ENCODE measurements at regions not wholly inside any gene's neighbourhood (a gene's known extent, or its start where the extent isn't known, plus 50 kb on each side); places are given as distances from the start of the nearest gene placed in this dataset.
"Not testable (repeated sequence)": the region's sequence is repeated elsewhere in the genome, so short reads cannot be mapped to it uniquely, and the experiment has no call there.

DNA sequence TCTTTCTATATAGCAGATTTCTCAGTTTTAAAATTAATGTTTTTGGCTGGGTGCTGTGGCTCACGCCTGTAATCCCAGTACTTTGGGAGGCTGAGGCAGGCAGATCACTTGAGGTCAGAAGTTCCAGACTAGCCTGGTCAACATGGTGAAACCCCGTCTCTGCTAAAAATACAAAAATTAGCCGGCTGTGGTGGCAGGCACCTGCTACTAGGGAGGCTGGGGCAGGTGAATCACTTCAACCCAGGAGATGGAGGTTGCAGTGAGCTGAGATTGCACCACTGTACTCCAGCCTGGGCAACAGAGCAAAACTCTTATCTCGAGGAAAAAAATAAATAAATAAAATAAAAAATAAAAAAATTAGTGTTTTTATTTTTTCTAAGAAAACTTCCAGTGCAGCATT lies 127.5 kb upstream of the CACNA2D1 start:
- in situ Hi-C loops (cut with MboI; ENCODE audit: low sequenced_read_pairs): not testable (repeated sequence)

DNA sequence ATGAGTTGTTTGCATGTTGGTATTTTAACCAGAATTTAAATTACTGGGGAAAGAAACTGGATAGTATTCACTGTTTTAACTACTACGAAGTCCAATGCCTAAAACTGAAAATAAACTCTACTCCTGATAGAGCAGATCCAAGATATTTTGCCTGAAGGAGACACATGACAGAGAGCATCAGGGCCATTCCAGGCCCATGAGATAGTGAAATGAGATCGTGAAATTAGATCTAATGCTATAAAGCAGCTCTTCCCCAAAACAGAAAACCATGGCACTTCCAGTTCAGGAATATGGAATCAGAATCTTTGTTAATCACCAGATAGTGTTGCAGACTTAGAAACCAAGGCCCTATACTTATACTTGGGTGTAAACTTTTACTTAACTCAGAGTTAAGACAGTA lies 124.3 kb upstream of the CACNA2D1 start:
- in situ Hi-C loops (cut with MboI; ENCODE audit: low sequenced_read_pairs): no loop called here

DNA sequence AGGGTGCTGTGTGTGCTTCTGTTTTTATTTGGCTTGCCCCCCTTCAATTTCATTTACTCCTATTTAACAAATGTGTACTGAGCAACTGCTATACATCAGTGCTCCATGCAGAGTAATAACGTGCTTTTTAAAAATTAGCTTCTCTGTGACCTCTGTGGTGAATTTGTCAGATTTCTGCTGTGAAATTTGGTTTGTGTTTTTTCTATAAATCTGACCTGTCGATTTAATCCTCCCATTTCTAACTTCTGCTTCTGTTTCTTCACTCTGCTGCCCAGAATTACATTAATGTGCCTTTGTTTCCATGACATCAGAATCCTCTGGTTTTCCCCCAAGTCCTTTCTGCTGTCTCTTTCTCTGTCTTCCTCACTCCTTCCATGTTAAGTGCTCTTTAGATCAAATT lies 123.8 kb upstream of the CACNA2D1 start:
- in situ Hi-C loops (cut with MboI; ENCODE audit: low sequenced_read_pairs): no loop called here

DNA sequence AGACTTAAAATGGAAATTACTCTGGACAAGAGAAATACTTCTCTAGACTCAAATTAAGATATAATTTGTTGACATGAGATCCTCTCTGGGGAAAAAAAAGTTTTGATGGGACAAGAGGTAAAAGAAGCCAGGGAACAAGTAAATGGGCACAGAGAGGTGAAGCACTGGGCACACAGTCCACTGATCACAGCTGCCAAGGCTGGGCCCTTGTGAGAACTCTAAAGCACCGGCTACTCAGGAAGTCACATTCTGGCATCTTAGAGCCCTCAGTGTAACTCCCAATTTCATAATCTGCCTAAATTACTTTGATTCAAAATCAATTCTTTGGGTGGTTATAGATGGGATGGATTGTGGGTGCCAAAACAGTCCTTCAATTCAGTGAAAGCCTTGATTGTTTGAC lies 123.2 kb upstream of the CACNA2D1 start:
- in situ Hi-C loops (cut with MboI; ENCODE audit: low sequenced_read_pairs): no loop called here

DNA sequence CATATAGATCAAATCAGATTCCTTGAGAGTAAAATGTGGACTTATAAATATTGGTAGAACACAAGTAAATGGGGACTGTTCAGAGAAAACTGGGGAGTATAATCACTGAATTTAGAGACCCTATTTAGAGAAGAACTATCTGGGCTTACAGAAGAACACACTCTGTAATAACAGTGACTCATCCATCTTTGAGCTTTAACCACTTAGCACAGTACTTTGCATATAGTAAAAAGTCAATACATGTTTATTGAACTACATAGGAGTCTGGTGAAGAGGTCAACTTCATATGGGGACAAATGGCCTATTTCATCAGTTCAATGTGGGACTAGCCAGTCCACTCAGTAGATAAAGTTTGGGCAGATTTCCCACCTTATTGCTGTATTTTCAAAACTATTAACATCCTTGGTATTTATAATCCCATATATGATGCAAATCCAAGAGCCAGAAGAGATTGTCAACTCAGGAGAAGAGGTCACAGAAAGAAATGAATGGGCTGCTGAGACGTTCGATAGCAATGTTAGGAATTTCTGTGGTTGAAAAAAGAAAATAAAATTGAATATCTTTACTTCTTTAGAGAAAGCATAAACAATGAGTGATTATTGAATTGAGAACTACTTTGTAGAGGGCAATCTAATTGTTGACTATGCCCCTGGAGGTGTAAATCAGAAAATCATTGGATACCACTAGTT lies 119.3 kb upstream of the CACNA2D1 start:
- in situ Hi-C loops (cut with MboI; ENCODE audit: low sequenced_read_pairs): no loop called here

DNA sequence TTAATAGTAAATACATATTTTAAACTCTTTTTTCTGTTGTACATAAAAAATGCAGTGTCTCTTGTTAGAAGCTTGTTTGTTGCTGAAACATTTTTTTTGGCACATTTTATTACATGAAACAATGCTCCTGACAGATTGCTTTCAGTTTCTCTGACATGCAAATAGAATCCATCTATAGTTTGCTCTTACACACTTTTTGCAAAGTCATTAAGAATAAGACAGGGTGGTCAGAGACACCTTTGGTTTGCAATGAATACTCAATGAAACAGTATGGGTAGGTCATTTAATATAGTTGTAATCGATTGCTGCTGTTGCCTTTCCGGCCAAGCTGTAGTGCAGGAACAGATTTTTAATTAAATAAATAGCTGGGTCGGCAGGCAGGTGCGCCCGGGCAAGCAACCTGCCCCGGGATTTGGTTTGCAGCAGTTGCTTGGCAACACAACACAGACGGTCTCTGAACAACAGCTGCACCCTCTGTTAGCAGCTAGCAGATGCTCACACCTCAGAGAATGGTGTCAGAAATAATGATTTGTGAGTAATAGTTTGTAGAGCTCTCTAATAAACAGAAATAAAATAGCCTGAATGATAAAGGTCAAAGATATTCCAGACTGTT lies 115.7 kb upstream of the CACNA2D1 start:
- in situ Hi-C loops (cut with MboI; ENCODE audit: low sequenced_read_pairs): no loop called here

DNA sequence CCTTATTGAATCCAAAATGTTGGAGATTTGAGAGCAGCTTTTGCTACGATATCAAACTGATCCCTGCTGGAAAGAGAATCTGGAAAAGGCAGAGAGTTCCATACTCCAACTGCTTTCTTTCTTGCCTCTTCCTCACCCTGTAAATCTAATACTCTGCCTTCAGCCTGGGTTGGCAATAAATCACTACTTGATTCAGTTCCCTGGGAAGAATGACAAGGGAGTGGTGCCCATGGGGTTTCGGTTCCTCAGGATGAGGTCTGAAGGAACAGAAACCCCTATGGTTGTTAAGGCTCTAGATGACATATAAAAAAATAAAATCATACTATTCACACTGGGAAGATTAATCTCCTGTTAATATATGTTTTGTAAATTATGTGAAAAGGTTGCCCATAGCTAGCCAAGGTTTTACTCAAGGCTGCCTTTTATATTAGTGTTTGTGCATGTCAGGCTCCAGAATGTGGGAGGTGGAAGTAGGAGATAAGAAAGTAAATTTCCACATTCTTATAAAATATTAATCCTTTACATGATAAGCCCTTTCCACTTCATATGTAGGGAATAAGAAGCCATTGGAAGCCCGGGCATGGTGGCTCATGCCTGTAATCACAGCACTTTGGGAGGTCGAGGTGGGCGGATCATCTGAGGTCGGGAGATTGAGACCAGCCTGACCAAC lies 106.2 kb upstream of the CACNA2D1 start:
- in situ Hi-C loops (cut with MboI; ENCODE audit: low sequenced_read_pairs): no loop called here

DNA sequence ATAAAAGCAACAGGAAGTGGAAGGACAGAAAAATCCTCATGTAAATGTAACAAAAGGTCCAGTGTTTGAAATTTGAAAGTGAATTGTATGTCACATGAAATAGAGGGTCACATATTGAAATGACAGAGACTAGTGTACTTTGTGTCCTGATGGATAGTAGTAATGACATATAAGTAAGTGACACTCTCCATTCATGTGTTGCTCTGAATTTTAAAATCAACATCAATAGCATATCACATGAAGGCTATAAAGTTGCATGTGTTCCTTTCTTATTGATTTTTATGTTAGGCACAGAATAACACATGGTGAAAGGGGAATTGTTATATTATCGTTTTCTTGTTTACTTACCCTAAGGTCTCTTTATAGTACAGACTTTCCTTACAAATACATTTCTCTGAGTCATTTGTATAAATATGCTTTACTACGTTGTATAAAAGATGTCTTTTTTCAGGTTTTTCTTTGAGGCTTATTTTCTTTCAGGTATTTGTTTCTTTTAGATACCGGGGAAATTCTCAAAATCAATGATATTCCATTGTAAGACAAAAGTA lies 104.6 kb upstream of the CACNA2D1 start:
- in situ Hi-C loops (cut with MboI; ENCODE audit: low sequenced_read_pairs): no loop called here

DNA sequence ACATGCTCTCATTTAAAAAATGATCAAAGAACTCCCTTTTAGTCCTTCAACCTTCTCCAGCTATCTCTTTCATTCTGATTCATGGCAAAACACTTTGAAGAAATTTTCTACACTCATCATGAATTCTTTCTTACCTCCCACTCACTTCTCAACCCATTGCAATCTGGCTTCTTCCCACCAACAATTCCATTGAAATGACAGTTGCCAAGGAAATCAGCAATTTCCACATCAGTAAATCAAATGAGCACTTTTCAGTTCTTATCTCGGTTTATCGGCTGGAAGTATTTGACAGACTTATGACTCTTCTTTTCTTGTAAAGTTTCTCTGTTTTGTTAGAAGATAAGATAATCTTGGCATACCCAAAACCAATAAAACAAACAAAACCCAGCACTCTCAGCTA lies 99.1 kb upstream of the CACNA2D1 start:
- in situ Hi-C loops (cut with MboI; ENCODE audit: low sequenced_read_pairs): no loop called here

DNA sequence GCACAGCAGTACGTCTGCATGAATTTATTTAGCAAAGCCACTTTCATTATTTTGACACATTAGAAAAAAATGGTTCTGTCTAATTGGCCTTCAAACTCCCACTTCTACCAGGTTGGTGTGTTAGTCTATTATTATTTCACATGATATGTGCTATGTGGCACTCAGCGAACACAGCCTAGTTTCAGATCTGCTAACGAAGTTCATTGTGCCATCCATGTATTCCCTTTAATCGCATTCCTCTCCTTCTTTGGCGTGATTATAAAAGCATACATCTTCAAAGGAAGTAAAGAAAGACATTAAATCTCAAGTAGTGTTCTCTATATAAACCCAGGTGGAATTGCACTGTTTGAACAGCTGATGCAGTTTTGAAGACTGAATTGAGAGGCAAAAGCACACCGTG lies 96.4 kb upstream of the CACNA2D1 start:
- in situ Hi-C loops (cut with MboI; ENCODE audit: low sequenced_read_pairs): no loop called here

DNA sequence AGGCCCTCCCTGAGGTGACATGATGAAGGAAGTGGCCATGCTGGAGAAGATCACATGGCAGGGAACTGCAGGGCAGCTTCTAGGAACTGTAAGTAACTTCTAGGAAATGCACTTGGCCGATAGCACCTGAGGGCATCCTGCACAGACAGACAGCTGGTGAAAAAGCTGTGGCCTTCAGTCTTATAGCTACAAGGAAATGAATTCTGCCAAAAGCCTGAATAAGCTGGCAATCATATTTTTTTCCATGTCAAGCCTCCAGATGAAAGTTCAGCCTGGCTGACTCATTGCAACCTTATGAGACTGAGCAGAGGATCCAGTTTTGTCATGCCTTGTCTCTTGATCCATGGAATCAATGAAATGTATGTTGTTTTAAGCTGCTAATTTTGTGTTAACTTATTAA lies 91.1 kb upstream of the CACNA2D1 start:
- in situ Hi-C loops (cut with MboI; ENCODE audit: low sequenced_read_pairs): no loop called here

DNA sequence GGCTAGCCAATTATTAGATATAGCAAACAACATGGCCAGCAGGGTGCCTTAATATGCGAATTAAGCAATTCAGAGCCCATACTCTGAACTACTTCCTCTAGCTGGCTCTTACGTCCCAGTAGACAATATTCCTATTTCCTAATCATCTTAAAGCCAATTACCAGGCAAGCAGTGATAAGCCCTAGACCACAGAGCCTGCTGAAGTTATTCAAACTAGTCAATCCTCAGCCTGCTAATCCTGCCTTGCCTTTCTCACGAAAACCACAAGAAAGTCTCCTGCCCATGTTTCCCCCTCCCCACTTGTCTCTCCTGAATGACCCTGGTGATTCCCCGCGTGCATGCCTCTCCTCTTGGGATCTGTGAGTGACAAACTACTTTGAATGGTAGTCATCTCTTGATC lies 86.8 kb upstream of the CACNA2D1 start:
- in situ Hi-C loops (cut with MboI; ENCODE audit: low sequenced_read_pairs): no loop called here

DNA sequence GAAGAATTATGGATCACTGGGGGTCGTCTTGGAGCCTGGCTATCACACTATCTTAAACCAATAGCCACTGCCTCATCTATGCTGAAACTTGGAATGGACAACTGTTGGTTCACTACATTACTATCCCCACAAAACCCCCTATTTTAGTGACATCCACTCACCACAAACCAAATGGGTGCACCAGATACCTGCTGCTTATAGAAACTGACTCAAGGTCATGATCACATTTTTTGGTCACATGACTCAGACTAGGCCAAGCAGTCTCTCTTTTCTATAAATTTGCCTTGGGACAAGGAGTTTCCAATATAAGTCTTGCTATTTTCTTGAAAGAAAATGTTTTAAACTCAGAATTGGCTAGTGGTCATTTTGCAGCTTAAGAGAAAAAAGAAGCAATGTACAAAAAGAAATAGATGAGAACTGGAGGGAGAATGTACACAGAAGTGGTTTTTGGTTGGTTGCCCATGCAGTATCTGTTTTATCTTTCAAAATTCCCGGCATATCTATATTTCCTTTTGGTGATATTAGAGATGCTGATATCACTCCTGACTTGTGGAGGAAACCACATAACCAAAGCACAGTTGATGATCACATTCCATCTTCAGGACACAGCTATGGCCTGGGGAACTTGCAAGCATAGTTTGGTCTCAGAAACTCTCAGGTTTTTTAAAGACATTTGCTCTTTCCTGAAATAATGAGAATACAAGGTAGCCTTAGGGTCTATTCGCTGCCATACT lies 85.2 kb upstream of the CACNA2D1 start:
- in situ Hi-C loops (cut with MboI; ENCODE audit: low sequenced_read_pairs): no loop called here

DNA sequence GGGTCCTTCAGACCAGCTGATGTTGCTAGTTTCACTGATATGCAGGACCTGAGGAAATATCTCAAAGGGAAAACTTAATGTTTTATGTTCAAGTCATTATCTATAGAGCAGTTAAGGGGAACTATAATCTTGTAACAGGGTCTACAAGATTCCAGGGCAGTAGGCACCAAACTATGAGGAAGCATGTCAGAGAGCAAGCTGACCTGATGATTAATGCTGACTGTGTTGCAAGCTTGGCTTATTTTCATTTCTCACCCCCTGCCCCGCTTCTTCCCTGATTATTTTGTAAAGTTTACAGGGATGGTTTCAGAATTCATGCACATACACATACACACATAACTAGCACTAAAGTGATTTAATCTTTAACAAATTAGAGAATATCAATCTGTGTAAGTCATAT lies 84.3 kb upstream of the CACNA2D1 start:
- in situ Hi-C loops (cut with MboI; ENCODE audit: low sequenced_read_pairs): no loop called here

DNA sequence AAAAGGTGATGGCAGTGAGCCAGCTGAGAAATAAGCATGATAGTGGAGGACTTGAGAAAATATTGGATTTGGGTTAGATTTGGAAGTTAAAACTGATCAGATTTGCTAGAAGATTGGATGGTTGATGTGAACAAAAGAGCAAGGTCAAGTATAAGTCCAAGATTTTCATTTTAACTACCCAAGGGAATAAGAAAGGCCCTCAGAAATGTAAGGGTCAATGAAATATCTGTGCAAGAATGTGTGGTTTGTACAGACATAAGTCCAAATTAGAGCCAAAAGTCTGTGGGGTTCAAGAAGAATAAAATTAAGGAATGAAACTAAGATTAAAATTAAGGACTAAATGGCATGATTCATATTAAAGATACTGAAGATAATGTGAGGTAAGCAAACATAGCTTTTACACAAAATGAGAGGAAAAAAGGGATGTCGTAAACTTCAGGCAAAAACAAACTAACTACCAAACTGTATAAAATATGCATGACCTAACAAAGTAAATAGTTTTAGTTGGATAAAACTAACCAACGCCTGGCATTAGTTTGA lies 78.4 kb upstream of the CACNA2D1 start:
- in situ Hi-C loops (cut with MboI; ENCODE audit: low sequenced_read_pairs): no loop called here

DNA sequence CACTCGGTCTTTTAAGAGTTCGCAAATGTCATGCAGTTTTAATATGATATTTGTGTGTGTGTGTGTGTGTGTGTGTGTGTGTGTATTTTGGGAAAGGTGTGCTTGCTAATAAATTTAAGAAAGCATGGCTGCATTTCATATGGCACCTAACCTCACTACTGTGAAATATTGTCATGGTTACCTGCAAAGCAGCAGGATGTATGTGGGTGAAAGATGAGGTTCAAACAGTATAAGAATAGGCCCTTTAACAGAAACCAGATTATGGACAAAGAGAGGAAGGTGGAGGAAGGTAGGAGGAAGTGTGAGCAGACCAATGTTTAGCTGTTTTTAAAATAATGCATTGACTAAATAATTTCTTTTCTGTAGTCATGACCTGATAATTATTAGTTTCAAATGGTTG lies 73.5 kb upstream of the CACNA2D1 start:
- in situ Hi-C loops (cut with MboI; ENCODE audit: low sequenced_read_pairs): no loop called here

DNA sequence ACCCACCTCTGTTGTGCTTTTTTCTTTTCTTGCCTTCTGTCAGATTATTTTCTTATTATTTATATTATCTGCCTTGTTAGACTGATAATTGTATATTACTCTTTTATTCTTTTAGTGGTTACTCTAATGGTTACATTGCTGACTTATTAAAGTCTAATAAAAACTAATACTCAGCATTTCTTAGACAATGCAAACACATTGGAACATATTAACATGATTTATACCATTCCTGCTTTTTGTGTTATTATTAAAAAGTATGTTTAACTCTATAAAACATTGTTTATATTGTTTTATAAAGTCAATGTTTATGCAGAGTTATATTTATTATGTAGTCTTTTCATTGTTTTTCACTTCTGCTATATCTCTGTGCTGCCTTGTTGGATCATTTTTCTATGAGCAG lies 68.0 kb upstream of the CACNA2D1 start:
- in situ Hi-C loops (cut with MboI; ENCODE audit: low sequenced_read_pairs): no loop called here

DNA sequence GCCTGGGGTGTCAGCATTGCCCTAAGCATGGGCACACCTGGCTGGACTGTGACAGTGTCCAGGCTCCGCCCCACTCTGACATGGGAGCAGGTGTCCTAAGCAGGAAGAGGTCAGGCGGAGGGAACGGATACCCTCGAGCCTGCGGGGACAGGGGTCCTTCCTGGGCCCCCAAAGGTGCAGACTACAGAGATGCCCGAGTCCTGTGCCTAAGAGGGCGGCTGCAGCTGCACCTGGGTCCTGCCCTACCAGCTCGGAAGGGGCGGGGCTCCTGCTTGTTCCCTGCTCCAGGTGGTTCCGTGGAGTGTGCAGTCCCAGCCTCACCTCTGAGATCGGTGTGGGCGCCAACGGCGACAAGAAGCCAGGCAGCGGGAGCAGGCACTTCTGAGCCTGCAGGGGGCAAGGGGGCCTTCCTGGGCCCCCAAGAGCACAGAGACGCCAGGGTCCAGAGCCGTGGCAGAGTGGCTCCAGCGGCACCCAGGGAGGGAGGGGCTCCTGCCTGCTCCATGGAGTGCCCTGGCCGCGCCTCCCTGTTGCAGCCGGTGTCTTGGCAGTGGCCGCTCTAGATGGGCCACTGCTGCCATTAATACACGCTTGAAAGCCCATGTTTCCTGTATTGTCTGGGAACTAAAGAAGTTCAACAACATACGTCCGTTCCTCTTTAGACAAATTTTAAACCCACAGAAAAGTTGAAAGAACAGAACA lies 64.5 kb upstream of the CACNA2D1 start:
- in situ Hi-C loops (cut with MboI; ENCODE audit: low sequenced_read_pairs): no loop called here

DNA sequence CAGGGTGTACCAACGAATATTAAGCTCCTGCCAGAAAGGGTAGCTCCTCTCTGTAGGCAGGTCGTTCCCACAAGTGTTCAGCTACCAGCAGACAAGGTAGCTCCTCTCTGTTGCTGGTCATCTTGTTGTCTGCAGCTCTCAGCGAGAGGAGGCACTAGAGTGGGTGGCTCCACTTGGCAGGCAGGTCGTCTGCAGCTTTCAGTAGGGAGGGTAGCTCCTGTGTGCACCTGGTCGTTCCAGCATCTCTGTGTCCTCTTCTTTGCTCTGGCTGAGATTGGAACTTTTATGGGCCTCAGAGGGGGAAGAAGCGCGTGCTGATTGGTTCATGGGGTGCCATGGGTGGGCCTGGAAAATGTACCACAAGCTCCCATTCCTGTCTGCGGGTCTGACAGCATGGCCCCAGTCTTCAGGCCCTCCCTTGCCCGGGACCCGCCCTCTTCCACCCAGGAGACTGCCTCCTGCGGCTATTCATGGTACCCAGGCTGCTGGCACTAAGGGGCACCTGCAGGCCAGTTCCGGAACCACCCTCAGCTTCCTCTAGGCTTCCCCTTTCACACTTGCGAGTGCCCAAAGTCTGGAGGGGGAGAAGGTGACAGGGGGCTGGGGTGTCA lies 63.9 kb upstream of the CACNA2D1 start:
- in situ Hi-C loops (cut with MboI; ENCODE audit: low sequenced_read_pairs): no loop called here

DNA sequence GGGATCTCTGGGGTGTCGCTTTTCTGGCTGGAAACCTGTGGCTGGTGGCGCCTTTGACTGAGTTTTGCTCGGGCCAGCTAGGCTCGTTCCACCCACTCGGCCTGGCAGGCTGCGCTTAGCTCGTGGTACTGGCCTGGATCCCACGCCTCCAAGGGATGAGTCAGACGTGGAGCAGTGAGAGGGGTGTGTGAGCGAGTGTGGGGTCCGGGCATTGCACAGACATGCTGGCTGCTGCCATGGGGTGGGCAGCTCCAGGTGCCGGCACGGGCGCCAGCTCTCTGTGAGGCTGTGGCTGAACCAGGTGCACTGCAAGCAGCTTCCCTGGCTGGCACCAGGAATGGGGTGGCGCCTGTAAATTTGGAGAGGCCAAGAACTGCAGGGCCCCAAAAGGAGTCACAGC lies 63.1 kb upstream of the CACNA2D1 start:
- in situ Hi-C loops (cut with MboI; ENCODE audit: low sequenced_read_pairs): no loop called here

Data from HL-60/S4 treated with retinoic acid at 250 ng/mL for 4 days and 3 days (cell line).